ENCODE measurements at regions not wholly inside any gene's neighbourhood (a gene's known extent, or its start where the extent isn't known, plus 50 kb on each side); places are given as distances from the start of the nearest gene placed in this dataset.

DNA sequence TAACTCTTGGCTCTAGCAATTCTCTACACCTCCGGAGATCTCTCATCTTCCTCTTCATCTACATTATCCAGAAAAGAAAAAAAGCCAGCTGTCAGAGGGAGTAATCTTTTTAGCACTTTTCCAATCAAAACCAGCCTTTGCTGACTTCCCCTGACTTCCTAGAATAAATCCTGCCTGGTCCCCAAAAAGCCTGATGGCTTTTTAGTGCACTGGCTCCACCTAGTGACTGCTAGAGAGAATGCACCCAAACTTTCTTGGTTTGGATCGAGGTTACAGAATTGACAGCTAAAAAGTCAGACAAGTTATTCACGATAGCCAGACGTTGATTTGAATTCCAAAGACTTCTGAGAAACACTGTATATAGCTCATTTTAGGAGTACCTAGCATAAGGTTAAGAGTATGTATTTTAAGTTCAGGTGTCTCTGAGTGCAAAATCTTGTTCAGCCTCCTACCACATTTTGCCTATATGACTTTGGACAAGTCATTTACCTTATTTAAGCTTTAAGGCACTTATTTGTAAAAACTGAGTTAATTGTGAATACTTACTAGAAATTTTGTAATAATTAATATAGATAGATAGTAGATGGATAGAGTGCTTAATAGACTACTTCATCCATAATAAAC lies 185.7 kb upstream of the GRIN2B start:
- Mint-ChIP-seq H3K9me3 (peaks cover 0 to 3% (median 0%) of the 10 kb centered on the region in 11 donors), H3K4me1 (peaks cover 0 to 6% (median 0%) of the 10 kb centered on the region in 7 donors), H3K36me3 (no peaks in the 10 kb centered on the region), H3K27me3 (peaks cover 6 to 16% (median 9%) of the 10 kb centered on the region in 5 donors), H3K27ac (no peak overlapping the region), H3K4me3 (peak overlapping the region in 1 of 10 donors; percentile 12)
- H3K4me1 ChIP-seq (ENCODE audit: control insufficient read depth in 2 of 2, insufficient read depth in 2 of 2, low read length in 2 of 2): no peaks in the 10 kb centered on the region
- no peak overlapping the region for H3K27ac ChIP-seq (ENCODE audit: low read depth, low read length)
- ChIA-PET POLR2A (interaction anchor here (0.6 kb wide), 1 partner anchor 201 kb away, joined by 3 read pairs; no protein-coding TSS in a partner anchor), CTCF (interaction anchor here (0.7 to 1.2 kb wide), 6 partner anchors 10 to 1879 kb away, joined by 3 to 4 read pairs (median 3); no protein-coding TSS in a partner anchor)
- DNase-seq (peak in 6 of 9 donors; percentile 10 to 40 (median 30)), ATAC-seq (no peak)
- H3K4me3 ChIP-seq (ENCODE audit: low read length): no peak overlapping the region
- no peaks in the 10 kb centered on the region for H3K36me3 ChIP-seq (ENCODE audit: control insufficient read depth in 2 of 3, insufficient read depth in 3 of 3, low read length in 3 of 3)
- no peaks in the 10 kb centered on the region for H3K27me3 ChIP-seq (ENCODE audit: control insufficient read depth in 2 of 2, insufficient read depth in 2 of 2, low read length in 2 of 2)
- intact Hi-C loops (cut with micrococcal nuclease): loop anchor here (1.0 to 10.0 kb wide), 5 partner anchors 303 to 1068 kb away; no protein-coding TSS in a partner anchor
- no peaks in the 10 kb centered on the region for H3K9me3 ChIP-seq (ENCODE audit: control insufficient read depth in 2 of 3, low read length in 3 of 3)

DNA sequence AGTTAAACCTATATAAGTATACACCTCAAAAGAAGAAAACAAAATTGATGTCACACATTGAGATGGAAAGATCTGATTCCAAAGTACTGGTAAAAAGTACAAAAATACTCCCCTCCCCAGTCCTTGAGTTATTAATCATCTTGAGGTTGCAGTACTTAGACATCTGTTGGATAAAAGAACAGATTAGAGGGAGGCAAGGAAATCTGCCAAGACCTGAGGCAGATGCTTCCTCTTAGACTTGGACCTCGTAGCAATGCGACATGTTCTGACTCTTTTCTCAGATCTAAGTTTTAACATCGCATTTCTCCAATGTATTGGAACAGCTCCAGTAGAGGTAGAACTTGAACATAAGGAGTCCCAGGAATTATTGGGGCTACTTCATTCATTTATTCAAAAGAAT lies 187.9 kb upstream of the GRIN2B start:
- ChIA-PET CTCF (interaction anchor here (1.1 kb wide), 1 partner anchor 21 kb away, joined by 3 read pairs; no protein-coding TSS in a partner anchor), POLR2A (no interaction called here)
- peaks cover 0 to 6% (median 0%) of the 10 kb centered on the region in 7 donors for H3K4me1 Mint-ChIP-seq
- no peaks in the 10 kb centered on the region for H3K36me3 Mint-ChIP-seq
- Histone ChIP-seq H3K9me3 (ENCODE audit: control insufficient read depth in 2 of 3, low read length in 3 of 3) (no peaks in the 10 kb centered on the region), H3K27ac (ENCODE audit: low read depth, low read length) (no peak overlapping the region), H3K36me3 (ENCODE audit: control insufficient read depth in 2 of 3, insufficient read depth in 3 of 3, low read length in 3 of 3) (no peaks in the 10 kb centered on the region), H3K4me3 (ENCODE audit: low read length) (no peak overlapping the region), H3K4me1 (ENCODE audit: control insufficient read depth in 2 of 2, insufficient read depth in 2 of 2, low read length in 2 of 2) (no peaks in the 10 kb centered on the region), H3K27me3 (ENCODE audit: control insufficient read depth in 2 of 2, insufficient read depth in 2 of 2, low read length in 2 of 2) (no peaks in the 10 kb centered on the region)
- ATAC-seq (no peak), DNase-seq (no peak)
- no peak overlapping the region for H3K27ac Mint-ChIP-seq
- intact Hi-C loops (cut with micrococcal nuclease): loop anchor here in 1 of 2 donors (10.0 kb wide), 1 partner anchor 804 kb away; no protein-coding TSS in a partner anchor
- peaks cover 6 to 26% (median 16%) of the 10 kb centered on the region in 5 donors for H3K27me3 Mint-ChIP-seq
- H3K4me3 Mint-ChIP-seq: no peak overlapping the region
- H3K9me3 Mint-ChIP-seq: peaks cover 0 to 3% (median 0%) of the 10 kb centered on the region in 11 donors

DNA sequence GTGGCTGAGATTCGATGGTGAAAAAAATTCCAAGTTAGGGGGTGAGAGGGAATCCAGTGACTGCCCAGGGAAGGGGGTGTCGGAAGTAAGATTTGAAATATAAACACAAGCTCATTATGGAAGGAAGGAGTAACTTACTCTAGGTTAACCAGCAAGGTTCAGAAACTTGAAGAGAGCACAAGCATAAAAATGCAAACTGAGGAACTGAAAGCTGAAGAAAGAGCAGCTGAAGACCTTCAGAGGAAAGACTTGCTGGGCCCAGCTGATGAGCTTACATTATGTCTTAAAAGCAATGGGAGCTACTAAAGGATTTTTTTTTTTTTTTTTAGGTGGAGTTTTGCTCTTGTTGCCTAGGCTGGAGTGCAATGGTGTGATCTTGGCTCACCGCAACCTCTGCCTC lies 189.7 kb upstream of the GRIN2B start:
- CTCF ChIA-PET: no interaction called here
- peaks cover 0 to 3% (median 0%) of the 10 kb centered on the region in 11 donors for H3K9me3 Mint-ChIP-seq

DNA sequence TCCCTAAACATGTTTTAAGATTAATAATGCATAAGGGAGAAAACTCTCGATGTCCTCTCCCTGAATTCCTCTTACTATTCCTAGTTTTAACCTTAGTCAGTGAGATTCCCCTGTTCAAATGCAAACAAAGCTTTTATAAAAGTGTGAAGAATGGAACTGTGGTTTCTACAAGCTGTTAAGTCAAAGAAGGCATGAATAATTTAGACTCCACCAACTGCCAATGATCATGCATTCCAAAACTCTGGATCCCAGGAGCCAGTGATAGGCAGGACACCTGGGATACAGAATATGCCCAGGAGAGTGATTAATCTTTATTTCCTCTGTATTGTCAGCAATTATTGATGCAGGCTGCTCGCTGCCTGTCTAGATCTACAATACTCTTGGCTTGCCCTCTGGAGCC lies 190.3 kb upstream of the ATF7IP start:
- Mint-ChIP-seq H3K4me1 (peaks cover 0 to 2% (median 0%) of the 10 kb centered on the region in 7 donors), H3K9me3 (peaks cover 0 to 3% (median 0%) of the 10 kb centered on the region in 11 donors), H3K27me3 (peaks cover 2 to 19% (median 12%) of the 10 kb centered on the region in 5 donors), H3K27ac (no peak overlapping the region), H3K36me3 (no peaks in the 10 kb centered on the region), H3K4me3 (no peak overlapping the region)
- Histone ChIP-seq H3K27ac (ENCODE audit: low read depth, low read length) (no peak overlapping the region), H3K9me3 (ENCODE audit: control insufficient read depth in 2 of 3, low read length in 3 of 3) (no peaks in the 10 kb centered on the region), H3K27me3 (ENCODE audit: control insufficient read depth in 2 of 2, insufficient read depth in 2 of 2, low read length in 2 of 2) (no peaks in the 10 kb centered on the region), H3K4me1 (ENCODE audit: control insufficient read depth in 2 of 2, insufficient read depth in 2 of 2, low read length in 2 of 2) (no peaks in the 10 kb centered on the region), H3K4me3 (ENCODE audit: low read length) (no peak overlapping the region), H3K36me3 (ENCODE audit: control insufficient read depth in 2 of 3, insufficient read depth in 3 of 3, low read length in 3 of 3) (no peaks in the 10 kb centered on the region)
- CTCF ChIA-PET: no interaction called here
- intact Hi-C loops (cut with micrococcal nuclease): no loop called here
- DNase-seq: no peak
- ATAC-seq: no peak
- POLR2A ChIA-PET: no interaction called here

More for the DNA sequence above, 189.7 kb upstream of the GRIN2B start:
- Mint-ChIP-seq H3K4me1 (peaks cover 0 to 6% (median 0%) of the 10 kb centered on the region in 7 donors), H3K27ac (no peak overlapping the region), H3K27me3 (peaks cover 6 to 26% (median 17%) of the 10 kb centered on the region in 5 donors), H3K36me3 (no peaks in the 10 kb centered on the region), H3K4me3 (no peak overlapping the region)
- Histone ChIP-seq H3K9me3 (ENCODE audit: control insufficient read depth in 2 of 3, low read length in 3 of 3) (no peaks in the 10 kb centered on the region), H3K36me3 (ENCODE audit: control insufficient read depth in 2 of 3, insufficient read depth in 3 of 3, low read length in 3 of 3) (no peaks in the 10 kb centered on the region), H3K4me3 (ENCODE audit: low read length) (no peak overlapping the region), H3K27ac (ENCODE audit: low read depth, low read length) (no peak overlapping the region), H3K27me3 (ENCODE audit: control insufficient read depth in 2 of 2, insufficient read depth in 2 of 2, low read length in 2 of 2) (no peaks in the 10 kb centered on the region), H3K4me1 (ENCODE audit: control insufficient read depth in 2 of 2, insufficient read depth in 2 of 2, low read length in 2 of 2) (no peaks in the 10 kb centered on the region)
- intact Hi-C loops (cut with micrococcal nuclease): no loop called here
- DNase-seq (no peak), ATAC-seq (no peak)
- POLR2A ChIA-PET: interaction anchor here (0.6 kb wide), 1 partner anchor 41 kb away, joined by 5 read pairs; no protein-coding TSS in a partner anchor

DNA sequence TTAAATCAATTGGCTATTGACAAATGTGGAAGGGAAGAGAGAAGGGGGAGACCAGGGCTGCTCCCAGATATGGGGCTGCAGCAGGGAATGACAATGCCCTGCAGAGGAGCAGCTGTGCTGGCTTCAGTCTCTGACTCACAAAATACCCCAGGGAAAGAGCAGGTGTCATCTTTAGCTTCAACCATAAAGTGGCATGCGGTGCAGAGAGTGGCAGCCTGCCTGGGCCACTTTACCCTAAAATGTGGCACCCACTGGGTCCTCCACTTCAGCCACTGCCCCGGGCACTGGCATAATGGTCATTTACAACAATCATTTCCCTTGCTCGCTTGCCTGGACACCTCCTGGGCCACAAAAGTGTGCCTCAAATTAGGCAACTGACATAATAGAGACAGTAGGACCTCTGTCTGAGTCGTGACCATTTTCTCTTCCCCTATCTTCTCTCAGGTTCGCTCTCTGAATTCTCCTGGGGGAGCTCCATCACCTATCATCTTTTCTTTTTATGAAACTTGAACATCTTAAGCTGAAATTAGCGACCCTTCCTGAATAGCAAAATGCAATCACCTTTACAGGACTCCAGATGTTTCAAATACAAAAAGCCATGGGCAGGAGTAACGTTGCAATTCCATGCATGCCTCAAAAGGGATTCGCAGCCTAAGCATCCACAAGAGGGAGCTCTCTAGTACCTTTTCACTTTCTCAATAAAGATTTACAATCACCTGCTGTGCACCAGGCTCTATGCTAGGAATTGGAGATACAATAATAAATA lies 179.9 kb upstream of the ATF7IP start:
- ChIA-PET CTCF (interaction anchor here (1.0 to 1.2 kb wide), 2 partner anchors 209 to 229 kb away, joined by 3 to 4 read pairs; no protein-coding TSS in a partner anchor), POLR2A (no interaction called here)
- Mint-ChIP-seq H3K4me1 (no peaks in the 10 kb centered on the region), H3K4me3 (no peak overlapping the region), H3K27ac (no peak overlapping the region), H3K9me3 (peaks cover 0 to 3% (median 0%) of the 10 kb centered on the region in 11 donors), H3K36me3 (peaks cover 0 to 3% (median 0%) of the 10 kb centered on the region in 5 donors), H3K27me3 (peaks cover 0 to 16% (median 7%) of the 10 kb centered on the region in 5 donors)
- intact Hi-C loops (cut with micrococcal nuclease): loop anchor here (1.0 to 5.0 kb wide), 4 partner anchors 233 to 479 kb away; no protein-coding TSS in a partner anchor
- H3K4me1 ChIP-seq (ENCODE audit: control insufficient read depth in 2 of 2, insufficient read depth in 2 of 2, low read length in 2 of 2): no peaks in the 10 kb centered on the region
- H3K27me3 ChIP-seq (ENCODE audit: control insufficient read depth in 2 of 2, insufficient read depth in 2 of 2, low read length in 2 of 2): no peaks in the 10 kb centered on the region
- H3K9me3 ChIP-seq (ENCODE audit: control insufficient read depth in 2 of 3, low read length in 3 of 3): no peaks in the 10 kb centered on the region
- H3K27ac ChIP-seq (ENCODE audit: low read depth, low read length): no peak overlapping the region
- no peaks in the 10 kb centered on the region for H3K36me3 ChIP-seq (ENCODE audit: control insufficient read depth in 2 of 3, insufficient read depth in 3 of 3, low read length in 3 of 3)
- no peak overlapping the region for H3K4me3 ChIP-seq (ENCODE audit: low read length)
- ATAC-seq: peak; percentile 54
- DNase-seq: peak in 4 of 9 donors; percentile 9 to 29 (median 18)

DNA sequence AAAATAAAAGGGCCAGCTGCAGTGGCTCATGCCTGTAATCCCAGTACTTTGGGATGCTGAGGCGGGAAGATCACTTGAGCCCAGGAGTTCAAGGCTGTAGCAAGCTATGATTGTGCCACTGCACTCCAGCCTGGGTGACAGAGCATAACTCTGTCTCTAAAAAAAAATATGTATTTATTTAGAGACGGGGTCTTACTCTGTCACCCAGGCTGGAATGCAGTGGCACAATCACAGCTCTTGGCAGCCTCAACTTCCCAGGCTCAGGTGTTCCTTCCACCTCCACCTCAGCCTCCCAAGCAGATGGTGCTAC lies 179.3 kb upstream of the ATF7IP start:
- H3K4me1 Mint-ChIP-seq: no peaks in the 10 kb centered on the region
- no peak overlapping the region for H3K27ac ChIP-seq (ENCODE audit: low read depth, low read length)
- no peak overlapping the region for H3K27ac Mint-ChIP-seq
- no peaks in the 10 kb centered on the region for H3K4me1 ChIP-seq (ENCODE audit: control insufficient read depth in 2 of 2, insufficient read depth in 2 of 2, low read length in 2 of 2)
- H3K4me3 Mint-ChIP-seq: no peak overlapping the region
- intact Hi-C loops (cut with micrococcal nuclease): loop anchor here (1.0 to 5.0 kb wide), 4 partner anchors 232 to 478 kb away; no protein-coding TSS in a partner anchor
- no peaks in the 10 kb centered on the region for H3K9me3 ChIP-seq (ENCODE audit: control insufficient read depth in 2 of 3, low read length in 3 of 3)
- peaks cover 0 to 16% (median 7%) of the 10 kb centered on the region in 5 donors for H3K27me3 Mint-ChIP-seq
- no peak for ATAC-seq
- POLR2A ChIA-PET: no interaction called here
- no peak overlapping the region for H3K4me3 ChIP-seq (ENCODE audit: low read length)
- H3K36me3 Mint-ChIP-seq: no peaks in the 10 kb centered on the region
- DNase-seq: no peak
- H3K9me3 Mint-ChIP-seq: no peaks in the 10 kb centered on the region
- no peaks in the 10 kb centered on the region for H3K27me3 ChIP-seq (ENCODE audit: control insufficient read depth in 2 of 2, insufficient read depth in 2 of 2, low read length in 2 of 2)
- no peaks in the 10 kb centered on the region for H3K36me3 ChIP-seq (ENCODE audit: control insufficient read depth in 2 of 3, insufficient read depth in 3 of 3, low read length in 3 of 3)
- CTCF ChIA-PET: interaction anchor here (1.0 to 1.2 kb wide), 2 partner anchors 209 to 228 kb away, joined by 3 to 4 read pairs; no protein-coding TSS in a partner anchor
